H9 (cell line): ENCODE measurements at regions not wholly inside any gene's neighbourhood (a gene's known extent, or its start where the extent isn't known, plus 50 kb on each side); places are given as distances from the start of the nearest gene placed in this dataset.

Experiments
- DNase-seq: peaks from one replicate; pipeline ENCODE4 v3.0.0-alpha.2; 2017
- H2AFZ ChIP-seq: one replicate; pipeline ENCODE4 v1.6.1; 2013; ENCODE audit warnings: mild to moderate bottlenecking, low read length, control low read depth, moderate library complexity
- H2AK5ac ChIP-seq: 2 replicates; pipeline ENCODE4 v1.6.1; 2013; ENCODE audit warnings: low read length, control low read depth, mixed read lengths; ENCODE audit not compliant: insufficient read length
- H2BK120ac ChIP-seq: one replicate; pipeline ENCODE4 v1.6.1; 2013; ENCODE audit warnings: low read depth, mild to moderate bottlenecking, low read length, control low read depth, inconsistent platforms; ENCODE audit not compliant: poor library complexity, severe bottlenecking
- H2BK12ac ChIP-seq: 2 replicates; pipeline ENCODE4 v1.6.1; 2013; ENCODE audit warnings: low read length, control low read depth, mixed read lengths, low read depth; ENCODE audit not compliant: insufficient read length
- H2BK15ac ChIP-seq: 2 replicates; pipeline ENCODE4 v1.6.1; 2013; ENCODE audit warnings: low read depth, low read length, control low read depth
- H2BK20ac ChIP-seq: one replicate; pipeline ENCODE4 v1.6.1; 2013; ENCODE audit warnings: low read depth, mild to moderate bottlenecking, low read length, control low read depth, inconsistent platforms; ENCODE audit not compliant: poor library complexity, severe bottlenecking
- H2BK5ac ChIP-seq: 2 replicates; pipeline ENCODE4 v1.6.1; 2013; ENCODE audit warnings: low read length, control low read depth, mixed read lengths; ENCODE audit not compliant: insufficient read length
- H3K14ac ChIP-seq: 2 replicates; pipeline ENCODE4 v1.6.1; 2013; ENCODE audit warnings: low read length, control low read depth; ENCODE audit not compliant: insufficient read depth
- H3K18ac ChIP-seq: 2 replicates; pipeline ENCODE4 v1.6.1; 2013; ENCODE audit warnings: low read depth, mild to moderate bottlenecking, mixed read lengths, low read length, control low read depth; ENCODE audit not compliant: insufficient read length
- H3K23ac ChIP-seq: 2 replicates; pipeline ENCODE4 v1.6.1; 2013; ENCODE audit warnings: low read length, control low read depth, mixed read lengths, low read depth; ENCODE audit not compliant: insufficient read length
- H3K23me2 ChIP-seq: 2 replicates; pipeline ENCODE4 v1.6.1; 2013; ENCODE audit warnings: low read depth, mild to moderate bottlenecking, mixed read lengths, low read length, control low read depth; ENCODE audit not compliant: insufficient read length, poor library complexity, severe bottlenecking
- H3K27ac ChIP-seq: 2 replicates; pipeline ENCODE4 v1.5.1; 2013; ENCODE audit warnings: low read length, control low read depth, mixed read lengths, low read depth; ENCODE audit not compliant: insufficient read length
- H3K27me3 ChIP-seq: 2 replicates; pipeline ENCODE4 v1.6.1; 2013; ENCODE audit warnings: low read length, control low read depth, inconsistent platforms; ENCODE audit not compliant: insufficient read depth
- H3K4ac ChIP-seq: 2 replicates; pipeline ENCODE4 v1.6.1; 2013; ENCODE audit warnings: low read depth, mild to moderate bottlenecking, control low read depth, inconsistent platforms, low read length, moderate library complexity
- H3K4me1 ChIP-seq: 2 replicates; pipeline ENCODE4 v1.6.1; 2013; ENCODE audit warnings: low read length, control low read depth, inconsistent platforms; ENCODE audit not compliant: insufficient read depth
- H3K4me2 ChIP-seq: 2 replicates; pipeline ENCODE4 v1.6.1; 2013; ENCODE audit warnings: low read length, control low read depth, mixed read lengths; ENCODE audit not compliant: insufficient read length, insufficient read depth
- H3K56ac ChIP-seq: 2 replicates; pipeline ENCODE4 v1.6.1; 2013; ENCODE audit warnings: low read depth, mild to moderate bottlenecking, mixed read lengths, low read length, control low read depth; ENCODE audit not compliant: insufficient read length
- H3K79me1 ChIP-seq: 2 replicates; pipeline ENCODE4 v1.6.1; 2013; ENCODE audit warnings: low read depth, mild to moderate bottlenecking, moderate library complexity, low read length, control low read depth, inconsistent platforms; ENCODE audit not compliant: insufficient read depth, poor library complexity, severe bottlenecking
- H3K79me2 ChIP-seq: 2 replicates; pipeline ENCODE4 v1.6.1; 2013; ENCODE audit warnings: low read length, control low read depth, inconsistent platforms; ENCODE audit not compliant: insufficient read depth
- H3K9ac ChIP-seq: 2 replicates; pipeline ENCODE4 v1.6.1; 2013; ENCODE audit warnings: low read length, control low read depth, mixed read lengths; ENCODE audit not compliant: insufficient read length; ENCODE audit errors: extremely low read depth
- H3K9me3 ChIP-seq: one replicate; pipeline ENCODE4 v1.6.1; 2013; ENCODE audit warnings: low read depth, low read length, inconsistent platforms; ENCODE audit not compliant: control insufficient read depth
- H3T11ph ChIP-seq: one replicate; pipeline ENCODE4 v1.6.1; 2013; ENCODE audit warnings: mild to moderate bottlenecking, low read length, control low read depth, inconsistent platforms
- H4K20me1 ChIP-seq: one replicate; pipeline ENCODE4 v1.6.1; 2013; ENCODE audit not compliant: control insufficient read depth, insufficient read length, insufficient read depth
- H4K5ac ChIP-seq: 2 replicates; pipeline ENCODE4 v1.6.1; 2013; ENCODE audit warnings: low read depth, mild to moderate bottlenecking, mixed read lengths, low read length, control low read depth; ENCODE audit not compliant: insufficient read length
- H4K8ac ChIP-seq: replicated peaks from 2 replicates; pipeline ENCODE4 v1.6.1; 2013; ENCODE audit warnings: low read length, control low read depth, mixed read lengths, low read depth; ENCODE audit not compliant: insufficient read length
- H4K91ac ChIP-seq: 2 replicates; pipeline ENCODE4 v1.6.1; 2013; ENCODE audit warnings: low read depth, mild to moderate bottlenecking, moderate library complexity, mixed read lengths, low read length, control low read depth; ENCODE audit not compliant: insufficient read length
- H3K27ac Mint-ChIP-seq, 3 experiments: 2 replicates in 2 of 3; 3 replicates in 1 of 3; pipeline ENCODE4 v1.8.0; 2020 to 2021; ENCODE audit warnings: mixed read lengths in 3 of 3, mild to moderate bottlenecking in 1 of 3, moderate library complexity in 1 of 3
- H3K27me3 Mint-ChIP-seq: 2 replicates; pipeline ENCODE4 v1.8.0; 2021; ENCODE audit warnings: low read depth, mild to moderate bottlenecking, moderate library complexity, mixed read lengths
- H3K36me3 Mint-ChIP-seq, 3 experiments: 2 replicates in 2 of 3; 3 replicates in 1 of 3; pipeline ENCODE4 v1.8.0; 2020 to 2021; ENCODE audit warnings: low read depth in 3 of 3, mixed read lengths in 3 of 3; ENCODE audit not compliant: insufficient read depth in 1 of 3
- H3K4me1 Mint-ChIP-seq, 2 experiments: 2 replicates each; pipeline ENCODE4 v1.8.0; 2020; ENCODE audit warnings: mixed read lengths in 2 of 2
- H3K4me3 Mint-ChIP-seq, 2 experiments: 2 replicates in 1 of 2; 3 replicates in 1 of 2; pipeline ENCODE4 v1.8.0; 2020 to 2021; ENCODE audit warnings: mild to moderate bottlenecking in 2 of 2, mixed read lengths in 2 of 2, moderate library complexity in 1 of 2
- H3K9me3 Mint-ChIP-seq, 2 experiments: 2 replicates in 1 of 2; 3 replicates in 1 of 2; pipeline ENCODE4 v1.8.0; 2020; ENCODE audit warnings: mild to moderate bottlenecking in 2 of 2, mixed read lengths in 2 of 2, moderate library complexity in 1 of 2
- CTCF ChIP-seq: fragments of 200-600 bp; sonication (generic); conservative IDR thresholded peaks from 3 replicates; pipeline ENCODE4 v1.8.0; 2021; ENCODE audit warnings: antibody characterized with exemption, mild to moderate bottlenecking
- WGBS: extraction: QIAGEN DNeasy Blood & Tissue Kit; methylation state at CpG from one replicate; pipeline ENCODE4 v1.1.7; 2013; ENCODE audit warnings: missing lambda C conversion rate, low lambda C conversion rate, mixed read lengths; ENCODE audit not compliant: insufficient read length; ENCODE audit errors: extremely low coverage; 5-methylcytosine and 5-hydroxymethylcytosine counted together

DNA sequence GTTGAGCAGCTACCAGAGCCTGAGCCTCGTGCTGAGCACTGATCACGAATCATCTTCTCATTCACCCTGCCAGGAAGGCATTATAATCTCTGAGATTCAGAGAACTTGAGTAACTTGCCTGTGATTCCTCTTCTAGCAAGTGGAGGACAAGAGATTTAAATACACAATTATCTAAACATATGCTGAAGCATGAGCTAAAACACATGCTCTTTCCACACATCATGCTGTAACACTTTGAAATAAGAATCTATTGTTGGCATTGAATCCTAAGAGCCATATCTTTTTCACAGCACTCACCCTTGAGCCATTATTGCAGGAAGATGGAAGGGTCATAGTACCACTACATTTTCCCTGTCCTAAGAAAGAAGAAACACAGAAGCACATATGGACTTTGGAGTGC lies 722.5 kb upstream of the API5 start:
- WGBS = no CpG with 5 or more reads among the region's 2 CpGs
- Histone ChIP-seq H3K27me3 (no peaks in the 10 kb centered on the region), H2AK5ac (no peak overlapping the region), H2BK12ac (no peak overlapping the region), H3K4ac (no peak overlapping the region), H3K79me1 (no peaks in the 10 kb centered on the region), H3T11ph (no peak overlapping the region), H3K23ac (no peak overlapping the region), H3K27ac (no peak overlapping the region), H4K91ac (no peak overlapping the region), H2BK20ac (no peak overlapping the region), H2BK5ac (no peak overlapping the region), H3K14ac (no peak overlapping the region), H4K8ac (no peak overlapping the region), H3K79me2 (no peaks in the 10 kb centered on the region), H3K9ac (no peak overlapping the region), H3K4me1 (no peaks in the 10 kb centered on the region; the same call in 1 of the 2 replicates), H4K20me1 (no peaks in the 10 kb centered on the region), H2BK120ac (no peak overlapping the region), H2BK15ac (no peak overlapping the region), H3K9me3 (no peaks in the 10 kb centered on the region), H4K5ac (no peak overlapping the region), H3K4me2 (no peak overlapping the region), H3K56ac (no peak overlapping the region), H3K18ac (no peak overlapping the region), H2AFZ (no peak overlapping the region), H3K23me2 (no peaks in the 10 kb centered on the region)
- Mint-ChIP-seq H3K27ac (no peak overlapping the region), H3K27me3 (no peaks in the 10 kb centered on the region), H3K4me1 (peaks cover 4 to 13% of the 10 kb centered on the region in 2 experiments), H3K36me3 (no peaks in the 10 kb centered on the region), H3K9me3 (no peaks in the 10 kb centered on the region), H3K4me3 (no peak overlapping the region)
- TF ChIP-seq CTCF = no peak
- no peak for DNase-seq
